GM19239 (cell line): ENCODE measurements at regions not wholly inside any gene's neighbourhood (a gene's known extent, or its start where the extent isn't known, plus 50 kb on each side); places are given as distances from the start of the nearest gene placed in this dataset.

Experiments used
- DNase-seq: peaks from one replicate; pipeline ENCODE4 v3.0.0; 2011; ENCODE audit warnings: low spot score; ENCODE audit not compliant: insufficient read length
- FAIRE-seq: peaks from 2 replicates; lab custom pipeline; 2011; peaks lifted over from hg19 to GRCh38; lab: Jason Lieb, UNC

- DNase-seq (no peak), FAIRE-seq (no peak)
Observed at GRCh38 chr6:165988757-165989456, 178.7 kb downstream of the TBXT start.

DNA sequence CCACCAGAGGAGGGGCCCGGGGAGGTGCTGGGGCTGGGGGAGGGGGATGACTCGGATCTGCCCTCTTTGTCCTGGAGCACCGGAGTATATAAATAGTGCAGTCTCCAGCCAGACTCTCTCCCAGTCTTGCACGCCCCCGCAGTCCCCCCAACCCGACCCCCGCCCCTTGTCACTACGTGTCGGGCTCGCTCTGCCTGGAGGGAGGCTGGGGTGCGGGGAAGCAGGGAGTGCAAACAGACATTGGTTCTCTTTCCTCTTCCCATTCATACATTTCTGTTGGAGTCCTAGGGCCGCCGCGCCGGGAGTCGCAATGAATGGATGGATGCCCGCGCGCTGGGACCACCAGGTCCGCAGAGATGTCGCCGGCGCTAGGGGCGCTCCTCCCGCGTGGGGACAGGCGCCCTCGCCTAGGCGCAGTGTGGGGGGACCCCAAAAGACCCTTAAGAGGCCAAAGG, 179.3 kb downstream of the TBXT start:
- no peak for DNase-seq
- FAIRE-seq, result no peak

DNA sequence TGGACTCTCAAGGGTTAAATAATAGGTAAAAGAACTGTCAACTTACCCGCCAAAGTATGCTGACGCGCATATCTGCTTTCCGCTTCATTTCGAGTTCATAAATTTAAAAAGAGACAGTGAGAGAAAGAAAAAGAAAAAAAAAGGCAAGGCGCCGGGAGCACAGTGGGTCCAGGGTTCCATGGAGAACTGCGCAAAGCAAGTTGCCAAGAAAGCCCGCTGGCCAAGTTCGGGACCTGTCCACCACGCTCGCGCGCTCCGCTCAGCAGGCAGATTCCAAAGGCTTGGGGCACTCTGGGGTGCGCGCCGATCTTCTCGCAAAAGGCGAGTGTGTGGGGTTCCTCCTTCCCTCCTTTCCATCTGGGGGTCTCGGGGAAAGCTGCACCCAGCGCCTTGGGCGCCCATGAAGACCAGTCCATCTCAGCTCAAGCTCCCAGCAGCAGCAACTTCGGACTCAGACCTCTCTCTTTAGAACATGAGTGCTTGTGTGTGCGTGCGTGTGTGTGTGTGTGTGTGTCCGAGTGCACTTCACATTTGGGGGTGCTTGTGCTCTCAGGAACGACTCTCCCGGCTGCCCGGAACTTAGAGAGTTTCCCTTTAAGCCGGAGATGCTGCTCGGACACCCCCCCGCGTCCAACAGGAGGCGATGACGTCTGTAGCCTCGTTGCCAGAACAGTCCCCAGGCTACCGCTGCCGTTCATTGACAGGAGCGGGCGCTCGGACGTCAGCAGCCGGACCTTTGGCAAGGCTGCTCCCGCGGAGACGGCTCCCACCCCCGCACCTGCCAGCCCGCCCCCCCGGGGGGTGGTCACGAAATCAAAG, 180.0 kb downstream of the TBXT start:
- no peak for FAIRE-seq
- no peak for DNase-seq

- FAIRE-seq, result no peak
- no peak for DNase-seq
Observed at GRCh38 chr6:165986914-165987482, 180.7 kb downstream of the TBXT start.

- DNase-seq, result no peak
- FAIRE-seq, result no peak
Observed at GRCh38 chr6:165986311-165986913, 181.2 kb downstream of the TBXT start.

DNA sequence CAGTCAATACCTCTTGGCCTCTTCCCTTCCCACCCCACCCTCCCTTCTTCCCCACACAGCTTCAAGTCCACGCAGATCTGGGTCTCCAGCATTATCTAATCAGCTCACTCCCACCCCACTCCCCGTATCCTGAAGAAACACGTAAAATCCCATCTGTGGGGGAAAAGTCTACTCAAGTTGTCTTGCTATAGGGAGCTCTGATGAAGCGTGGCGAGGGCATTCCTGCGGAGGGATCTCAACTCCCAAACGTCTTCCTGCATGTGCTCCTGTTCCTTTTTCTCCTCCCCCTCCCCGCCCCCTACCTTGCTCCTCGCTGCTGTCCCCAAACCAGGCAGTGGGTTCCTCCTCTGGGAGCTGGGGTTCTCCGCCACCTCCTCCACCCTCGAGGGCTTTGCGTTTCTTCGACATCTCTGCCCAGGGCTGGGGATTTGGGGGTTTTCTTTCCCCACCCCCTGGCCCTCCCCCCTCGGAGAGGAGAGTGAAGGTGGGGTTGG, 181.8 kb downstream of the TBXT start:
- DNase-seq (no peak), FAIRE-seq (no peak)

DNA sequence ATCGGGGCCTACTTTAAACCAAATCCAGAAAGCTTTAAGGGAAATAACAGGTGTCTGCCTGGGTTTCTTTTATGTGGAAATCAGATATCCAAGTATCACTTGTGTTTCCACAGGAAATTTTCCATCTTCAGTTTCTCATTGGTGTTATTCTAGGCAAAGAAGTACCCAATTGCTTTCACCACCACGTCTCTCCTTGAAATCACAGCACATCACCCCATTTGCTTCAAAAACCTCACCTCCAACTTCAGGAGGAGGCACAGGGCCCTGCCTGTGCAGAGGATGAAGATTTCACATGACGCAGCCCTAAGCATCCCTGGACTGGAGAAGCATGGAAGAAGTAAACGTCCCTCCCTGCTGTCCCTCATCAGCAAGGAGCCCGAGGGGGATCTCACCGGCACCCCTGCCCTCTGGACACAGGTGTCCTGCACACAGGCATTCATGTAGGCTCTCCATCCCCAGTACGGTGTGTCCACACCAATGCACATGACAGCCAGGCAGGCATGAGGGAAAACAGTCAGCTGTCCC, 182.3 kb downstream of the TBXT start:
- DNase-seq, result no peak
- no peak for FAIRE-seq

GRCh38 chr6:165984729-165985275, 182.8 kb downstream of the TBXT start:
- FAIRE-seq (no peak), DNase-seq (no peak)

DNA sequence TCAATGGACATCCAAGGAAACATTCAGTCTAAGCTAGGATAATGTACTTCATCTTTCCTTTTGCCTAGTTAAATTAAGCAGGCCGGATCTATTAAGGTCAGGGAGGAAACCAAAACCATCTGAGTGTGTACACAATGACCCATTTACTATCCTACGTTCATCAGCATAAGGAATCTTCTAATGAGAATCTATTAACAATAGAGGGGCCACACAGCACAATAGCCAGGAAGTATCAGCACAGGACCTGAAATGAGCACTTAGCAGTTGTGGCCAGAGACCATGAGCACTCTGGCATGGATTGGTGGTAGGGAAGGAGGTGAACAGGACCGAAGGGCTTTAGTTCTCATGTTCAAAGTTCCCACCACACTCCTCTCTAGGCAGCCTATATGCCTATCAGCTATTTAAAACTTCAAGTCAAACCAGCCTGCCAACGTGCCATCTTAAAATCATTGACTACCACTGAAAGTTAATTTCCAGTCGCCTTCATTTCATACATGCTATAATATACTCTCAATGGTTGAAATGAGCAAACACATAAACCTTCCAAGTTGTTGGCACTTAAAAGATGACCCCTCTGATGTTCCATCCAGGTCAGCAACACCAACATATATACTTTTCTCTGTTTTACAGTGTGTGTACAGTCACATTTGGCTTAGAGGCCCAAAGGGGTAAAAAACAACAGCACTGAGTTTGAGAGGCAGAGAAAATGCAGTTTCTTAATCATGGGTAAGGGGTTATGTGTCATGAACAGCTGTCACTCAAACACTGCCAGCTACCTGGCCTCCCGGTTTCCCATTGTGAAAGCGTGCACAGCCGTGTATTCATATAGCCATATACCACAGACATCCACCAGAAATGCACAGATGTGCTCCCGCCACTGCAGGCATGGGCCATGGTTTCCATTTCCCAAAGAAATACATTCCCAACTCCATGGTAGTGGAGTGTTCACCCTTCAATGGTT, 184.3 kb downstream of the TBXT start:
- FAIRE-seq (no peak), DNase-seq (no peak)

DNA sequence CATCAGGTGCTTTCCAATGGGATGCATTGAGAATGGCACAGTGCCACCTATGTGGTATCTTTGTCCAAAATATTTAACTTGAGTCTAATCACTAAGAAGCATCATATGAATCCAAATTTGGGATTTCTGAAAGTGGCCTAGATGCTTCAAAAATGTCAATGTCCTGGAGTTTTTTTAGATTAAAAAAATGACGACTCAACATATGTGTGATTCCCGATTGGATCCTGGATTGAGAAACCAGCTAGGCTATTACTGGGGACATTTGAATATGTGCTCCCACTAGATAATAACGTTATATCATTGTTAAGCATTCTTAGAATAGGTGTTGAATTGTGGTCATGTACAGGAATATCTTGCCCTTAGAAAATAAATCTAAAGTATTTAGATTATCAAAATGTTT, 189.2 kb downstream of the TBXT start:
- no peak for DNase-seq
- FAIRE-seq, result no peak

- FAIRE-seq, result no peak
- no peak for DNase-seq
Observed at GRCh38 chr6:165976684-165977083, 191.0 kb downstream of the TBXT start.

- DNase-seq (no peak), FAIRE-seq (no peak)
Observed at GRCh38 chr6:165974817-165975216, 192.8 kb downstream of the TBXT start.

DNA sequence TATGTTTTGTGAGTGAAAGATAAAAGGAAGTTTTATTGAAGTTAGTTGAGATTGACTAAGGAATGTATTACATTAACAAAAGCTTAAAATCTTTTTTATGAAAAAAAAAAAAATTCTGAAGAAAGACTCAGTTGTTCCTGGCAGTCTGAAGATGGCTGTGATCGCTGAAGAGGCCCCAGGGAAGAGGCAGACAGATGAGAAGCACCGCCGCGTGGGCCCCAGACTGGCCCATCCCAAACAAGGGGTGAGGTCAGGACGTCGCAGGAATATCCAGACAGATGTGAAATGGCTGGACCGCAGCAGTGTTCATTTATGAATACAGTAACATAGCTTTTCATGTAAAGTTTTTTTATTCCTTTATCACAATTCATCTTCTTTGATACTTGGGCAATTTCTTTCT, 194.2 kb downstream of the TBXT start:
- FAIRE-seq, result no peak

GRCh38 chr6:165972139-165972802, 195.4 kb downstream of the TBXT start:
- DNase-seq (no peak), FAIRE-seq (no peak)

More for the DNA sequence above, 194.2 kb downstream of the TBXT start:
- DNase-seq, result no peak

DNA sequence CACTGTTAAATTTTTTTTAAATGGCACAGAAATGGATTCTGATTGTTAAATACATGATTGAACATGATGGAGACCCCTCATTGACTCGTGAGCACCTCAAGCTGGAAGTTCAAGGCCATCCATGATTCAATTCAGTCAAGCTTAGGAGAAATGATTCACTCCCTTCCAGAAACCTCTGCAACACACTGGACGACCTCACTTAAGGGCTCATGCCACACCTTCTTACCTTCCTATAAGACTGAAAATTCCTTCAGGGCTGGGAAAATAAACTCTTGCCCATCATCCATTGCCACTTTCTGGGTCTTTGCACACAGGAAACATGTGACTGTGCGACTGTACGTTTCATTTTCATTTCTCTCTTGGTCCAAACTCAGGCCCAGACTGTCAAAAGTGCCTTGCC, 196.4 kb downstream of the TBXT start:
- no peak for DNase-seq
- FAIRE-seq, result no peak

DNA sequence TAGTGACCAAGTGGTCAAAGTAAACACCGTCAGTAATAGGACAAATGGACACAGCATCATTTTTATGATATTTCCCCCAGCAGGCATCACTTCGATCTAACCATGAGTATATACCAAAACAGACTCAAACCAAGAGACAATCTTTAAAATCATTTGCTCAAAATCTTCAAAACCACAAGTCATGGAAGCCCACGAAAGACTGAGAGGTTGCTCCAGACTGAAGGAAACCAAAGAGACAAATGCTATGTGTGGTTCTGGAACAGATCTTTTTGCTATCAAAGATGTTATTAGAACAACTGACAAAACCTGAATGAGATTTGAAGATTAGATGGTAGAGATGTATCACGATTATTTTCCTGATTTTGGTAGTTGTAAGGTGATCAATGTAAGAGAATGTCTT, 197.7 kb downstream of the TBXT start:
- DNase-seq (no peak), FAIRE-seq (no peak)

DNA sequence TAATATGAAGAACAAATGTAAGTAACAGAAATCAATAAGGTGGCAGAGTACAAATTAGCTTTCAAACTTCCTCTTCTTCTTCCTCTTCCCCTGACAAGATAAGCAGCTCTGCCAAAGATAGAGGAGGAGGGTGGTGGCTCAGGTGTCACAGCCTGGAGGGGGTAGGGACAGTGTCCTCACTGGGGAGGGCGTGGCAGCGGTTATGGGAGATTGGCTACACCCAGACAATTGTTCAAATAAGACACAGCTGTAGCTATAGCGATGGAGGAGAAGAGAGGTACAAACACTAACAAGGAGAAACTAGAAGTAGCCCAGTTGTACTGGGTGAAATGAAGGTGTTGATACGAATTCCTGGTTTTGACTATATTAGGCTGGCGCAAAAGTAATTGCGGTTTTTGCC, 198.5 kb downstream of the TBXT start:
- FAIRE-seq (no peak), DNase-seq (no peak)

DNA sequence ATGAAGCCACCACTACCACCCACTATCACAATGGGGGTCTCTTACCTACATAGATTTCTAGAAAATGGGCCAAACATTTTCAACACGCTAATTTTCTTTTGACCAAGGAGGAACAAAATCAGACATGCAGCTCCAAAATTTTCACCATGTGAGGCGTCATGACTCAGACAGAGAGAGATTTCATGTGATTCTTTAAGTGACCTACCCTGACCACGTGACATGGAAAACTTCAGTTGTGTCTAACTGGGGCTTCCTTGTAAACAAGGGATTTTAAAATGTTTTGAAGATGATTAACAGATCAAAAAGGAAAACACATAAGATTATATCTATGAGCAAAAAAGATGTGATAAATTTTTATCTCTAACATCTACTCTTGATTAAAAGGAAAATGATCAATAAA, 199.2 kb downstream of the TBXT start:
- no peak for DNase-seq
- no peak for FAIRE-seq
